H1 (cell line): ENCODE measurements at regions not wholly inside any gene's neighbourhood (a gene's known extent, or its start where the extent isn't known, plus 50 kb on each side); places are given as distances from the start of the nearest gene placed in this dataset.

ENCODE experiments used
- BRCA1 ChIP-seq: IDR thresholded peaks from 2 replicates; pipeline ENCODE4 v1.6.1; 2012; ENCODE audit warnings: low read depth, low read length, improper control_type of control experiment
- CHD2 ChIP-seq: IDR thresholded peaks from 2 replicates; pipeline ENCODE4 v1.6.1; 2012; ENCODE audit warnings: low read length, improper control_type of control experiment
- FOSL1 ChIP-seq: IDR thresholded peaks from 2 replicates; pipeline ENCODE4 v1.6.1; 2011; ENCODE audit warnings: mild to moderate bottlenecking, low read depth, low read length, moderate library complexity; ENCODE audit not compliant: insufficient read depth

GRCh38 chr9:32716425-32716824 lies 66.9 kb upstream of the TMEM215 start (continued):
- no peak for TF ChIP-seq BRCA1
- no peak for TF ChIP-seq FOSL1
- TF ChIP-seq CHD2: no peak
- TF ChIP-seq, all 59 proteins: peak for 0
